HG02642 (cell line): ENCODE measurements at regions not wholly inside any gene's neighbourhood (a gene's known extent, or its start where the extent isn't known, plus 50 kb on each side); places are given as distances from the start of the nearest gene placed in this dataset.

Experiments used
- ATAC-seq: cut with Tn5 transposase; IDR thresholded peaks from one replicate; pipeline ENCODE4 v1.9.1; 2021; ENCODE audit warnings: mild to moderate bottlenecking; ENCODE audit not compliant: unreplicated experiment, poor library complexity

- no peak for ATAC-seq
Observed at GRCh38 chr20:40463171-40463570, 225.9 kb downstream of the MAFB start.

- no peak for ATAC-seq
Observed at GRCh38 chr20:40462566-40462965, 226.5 kb downstream of the MAFB start.

GRCh38 chr20:40459299-40459698 is 229.7 kb downstream of the MAFB start:
- ATAC-seq: no peak

GRCh38 chr20:40457404-40457803 is 231.6 kb downstream of the MAFB start:
- ATAC-seq: no peak

GRCh38 chr20:40452758-40453157 is 236.3 kb downstream of the MAFB start:
- ATAC-seq: no peak

- ATAC-seq: no peak
Observed at GRCh38 chr20:40451552-40451951, 237.5 kb downstream of the MAFB start.

- ATAC-seq: no peak
Observed at GRCh38 chr20:40449974-40450616, 238.9 kb downstream of the MAFB start.

- no peak for ATAC-seq
Observed at GRCh38 chr20:40449144-40449690, 239.8 kb downstream of the MAFB start.

- ATAC-seq: no peak
Observed at GRCh38 chr20:40446888-40447287, 242.1 kb downstream of the MAFB start.

GRCh38 chr20:40444516-40444915 is 244.5 kb downstream of the MAFB start:
- no peak for ATAC-seq

- ATAC-seq: no peak
Observed at GRCh38 chr20:40443753-40444152, 245.3 kb downstream of the MAFB start.

- no peak for ATAC-seq
Observed at GRCh38 chr20:40442181-40442963, 246.7 kb downstream of the MAFB start.

- ATAC-seq: no peak
Observed at GRCh38 chr20:40441771-40442170, 247.3 kb downstream of the MAFB start.

- no peak for ATAC-seq
Observed at GRCh38 chr20:40438161-40438830, 250.7 kb downstream of the MAFB start.

- ATAC-seq: no peak
Observed at GRCh38 chr20:40436011-40436410, 253.0 kb downstream of the MAFB start.

- ATAC-seq: no peak
Observed at GRCh38 chr20:40435146-40435895, 253.7 kb downstream of the MAFB start.

- ATAC-seq: no peak
Observed at GRCh38 chr20:40434122-40434521, 254.9 kb downstream of the MAFB start.

- no peak for ATAC-seq
Observed at GRCh38 chr20:40433341-40433861, 255.6 kb downstream of the MAFB start.

GRCh38 chr20:40431611-40432010 is 257.4 kb downstream of the MAFB start:
- no peak for ATAC-seq

- no peak for ATAC-seq
Observed at GRCh38 chr20:40431112-40431511, 257.9 kb downstream of the MAFB start.
